ENCODE measurements at regions not wholly inside any gene's neighbourhood (a gene's known extent, or its start where the extent isn't known, plus 50 kb on each side); places are given as distances from the start of the nearest gene placed in this dataset.
"Not testable (repeated sequence)": the region's sequence is repeated elsewhere in the genome, so short reads cannot be mapped to it uniquely, and the experiment has no call there.

DNA sequence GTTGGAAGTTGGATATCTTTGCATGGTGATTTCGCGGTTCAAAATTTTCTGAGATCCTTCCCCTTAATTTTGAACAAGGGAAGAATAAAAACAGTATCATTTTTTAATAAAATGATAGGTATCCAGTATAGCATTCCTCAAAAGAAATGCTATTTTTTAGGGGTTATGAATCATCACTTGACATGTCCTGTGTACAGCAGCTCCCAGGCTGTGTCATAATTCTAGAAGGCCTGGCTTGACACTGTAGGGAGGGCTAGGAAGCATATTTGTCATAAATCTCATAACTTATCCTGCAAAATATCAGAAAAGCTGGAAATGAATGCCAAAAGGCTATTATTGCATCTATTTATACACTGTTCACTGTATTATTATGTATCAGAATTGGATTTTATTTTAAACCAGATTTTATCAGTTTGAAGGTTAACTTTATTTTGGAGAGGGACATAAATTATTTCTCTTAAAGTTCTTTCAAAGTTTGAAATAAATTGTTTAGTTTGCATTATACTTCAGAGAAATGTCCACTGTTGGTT is 539.1 kb upstream of the ROBO2 start:
- intact Hi-C loops (cut with micrococcal nuclease), result no loop called here
- Mint-ChIP-seq H3K36me3 (ENCODE audit: low read depth) (no peaks in the 10 kb centered on the region), H3K9me3 (peaks cover 5% of the 10 kb centered on the region), H3K27ac (no peak overlapping the region), H3K4me3 (no peak overlapping the region), H3K27me3 (ENCODE audit: low read depth) (no peaks in the 10 kb centered on the region), H3K4me1 (ENCODE audit: low read depth) (no peaks in the 10 kb centered on the region)
- DNase-seq, result no peak
- CTCF ChIA-PET, result no interaction called here

DNA sequence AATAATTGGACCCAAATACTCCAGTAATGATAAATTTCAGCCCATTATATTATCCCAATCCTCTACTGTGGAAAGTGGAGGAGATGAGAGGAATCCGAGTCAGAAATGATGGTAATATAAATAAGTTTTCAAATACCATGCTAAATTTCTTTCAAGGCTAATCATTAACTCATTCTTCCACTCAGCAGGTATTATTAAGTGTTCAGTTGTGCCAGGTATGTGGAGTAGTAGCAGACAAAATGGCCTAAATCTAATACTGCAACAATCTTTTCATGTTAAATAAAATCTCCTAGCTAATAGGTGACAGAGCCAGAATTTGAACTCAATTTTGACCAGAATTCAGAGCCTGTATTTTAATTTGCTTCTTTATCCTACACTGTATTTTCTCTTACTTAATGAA is 538.6 kb upstream of the ROBO2 start:
- no peaks in the 10 kb centered on the region for H3K27me3 Mint-ChIP-seq (ENCODE audit: low read depth)
- H3K4me1 Mint-ChIP-seq (ENCODE audit: low read depth), result no peaks in the 10 kb centered on the region
- CTCF ChIA-PET, result no interaction called here
- peaks cover 5% of the 10 kb centered on the region for H3K9me3 Mint-ChIP-seq
- H3K27ac Mint-ChIP-seq, result no peak overlapping the region
- no peaks in the 10 kb centered on the region for H3K36me3 Mint-ChIP-seq (ENCODE audit: low read depth)
- intact Hi-C loops (cut with micrococcal nuclease), result no loop called here
- no peak overlapping the region for H3K4me3 Mint-ChIP-seq
- no peak for DNase-seq

DNA sequence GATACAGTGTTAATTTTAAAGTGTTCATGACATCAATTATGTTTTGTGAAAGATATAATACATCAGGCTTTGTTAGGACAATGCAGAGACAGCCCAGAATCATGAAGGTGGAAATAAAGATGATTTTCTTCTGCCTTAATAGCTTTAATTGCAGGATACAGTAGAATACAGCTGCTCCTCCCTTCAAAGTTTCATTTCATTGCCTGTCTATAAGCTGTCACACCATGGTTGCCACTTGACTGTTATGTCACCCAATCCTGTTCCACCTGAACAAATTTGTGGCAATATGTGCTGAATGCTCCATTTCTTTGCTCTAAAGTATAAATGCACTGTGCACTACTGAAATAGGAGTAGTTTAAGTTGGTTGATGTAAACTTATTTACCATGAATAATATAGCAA is 537.8 kb upstream of the ROBO2 start:
- Mint-ChIP-seq H3K4me3 (no peak overlapping the region), H3K9me3 (peaks cover 5% of the 10 kb centered on the region), H3K4me1 (ENCODE audit: low read depth) (no peaks in the 10 kb centered on the region), H3K27ac (no peak overlapping the region), H3K27me3 (ENCODE audit: low read depth) (no peaks in the 10 kb centered on the region), H3K36me3 (ENCODE audit: low read depth) (no peaks in the 10 kb centered on the region)
- intact Hi-C loops (cut with micrococcal nuclease), result no loop called here
- DNase-seq, result no peak
- CTCF ChIA-PET, result interaction anchor here (0.6 kb wide), 1 partner anchor 68 kb away, joined by 3 read pairs; no protein-coding TSS in a partner anchor

DNA sequence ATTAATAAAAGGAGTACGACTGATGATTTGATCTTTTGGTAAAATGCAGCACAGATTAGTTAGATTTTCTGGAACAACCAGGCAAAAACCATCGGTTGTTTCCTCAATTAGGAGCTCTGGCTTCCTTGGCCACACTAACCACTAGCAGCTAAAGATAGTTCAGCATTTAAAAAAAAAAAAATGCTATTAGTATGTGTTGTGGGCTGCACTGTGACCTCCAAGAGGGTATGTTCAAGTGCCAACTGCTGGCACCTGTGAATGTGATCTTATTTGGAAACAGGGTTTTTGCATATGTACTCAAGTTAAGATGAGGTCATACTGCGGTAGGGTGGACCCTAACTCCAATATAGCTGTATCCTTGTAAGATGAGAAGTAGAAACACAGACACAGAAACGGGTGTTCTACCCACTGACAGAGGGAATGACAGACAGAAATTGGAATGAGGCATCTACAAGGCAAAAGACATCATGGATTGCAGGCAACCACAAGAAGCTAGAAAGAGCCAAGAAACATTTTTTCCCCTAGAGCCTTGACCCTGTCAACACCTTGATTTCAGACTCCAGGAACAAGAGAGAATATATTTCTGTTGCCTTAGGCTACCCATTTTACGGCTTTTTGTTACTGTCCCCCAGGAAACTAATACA is 534.6 kb upstream of the ROBO2 start:
- no peak for DNase-seq
- Mint-ChIP-seq H3K9me3 (peaks cover 6% of the 10 kb centered on the region), H3K27me3 (ENCODE audit: low read depth) (no peaks in the 10 kb centered on the region), H3K4me1 (ENCODE audit: low read depth) (no peaks in the 10 kb centered on the region), H3K4me3 (no peak overlapping the region), H3K36me3 (ENCODE audit: low read depth) (no peaks in the 10 kb centered on the region), H3K27ac (no peak overlapping the region)
- intact Hi-C loops (cut with micrococcal nuclease), result no loop called here
- CTCF ChIA-PET, result no interaction called here

DNA sequence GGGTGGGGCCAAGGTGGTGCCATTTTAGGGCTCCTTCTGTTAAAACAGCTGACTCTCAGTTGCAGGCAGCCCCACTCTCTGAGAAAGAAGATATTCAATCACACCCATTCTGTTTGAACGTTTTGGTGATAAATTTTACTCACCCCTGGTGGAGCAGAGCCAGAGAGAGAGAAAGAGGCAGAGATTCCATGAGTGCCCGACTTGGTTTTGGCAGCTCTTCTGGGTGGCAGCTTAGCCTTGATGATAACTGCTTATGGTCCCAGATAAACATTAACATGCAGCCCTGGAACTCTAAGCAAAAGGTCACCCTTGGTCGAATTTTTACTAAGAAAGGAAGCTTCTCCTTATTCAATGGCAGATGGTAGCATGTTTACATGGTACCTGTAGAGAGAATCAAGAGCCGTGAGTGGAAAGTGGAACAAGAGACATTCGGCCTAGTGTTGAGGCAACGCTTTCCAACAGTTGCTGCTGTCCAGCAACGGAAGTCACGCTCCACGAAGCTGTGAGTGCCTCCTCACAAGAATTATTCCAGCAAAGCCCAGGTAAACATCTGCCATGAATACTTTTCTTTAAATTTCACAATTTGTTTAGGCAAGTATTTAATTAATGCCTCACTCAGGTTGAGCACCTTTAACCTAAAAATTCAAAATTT is 530.6 kb upstream of the ROBO2 start:
- Mint-ChIP-seq H3K9me3 (peaks cover 6% of the 10 kb centered on the region), H3K27me3 (ENCODE audit: low read depth) (no peaks in the 10 kb centered on the region), H3K27ac (no peak overlapping the region), H3K4me1 (ENCODE audit: low read depth) (no peaks in the 10 kb centered on the region), H3K36me3 (ENCODE audit: low read depth) (no peaks in the 10 kb centered on the region), H3K4me3 (no peak overlapping the region)
- intact Hi-C loops (cut with micrococcal nuclease), result no loop called here
- CTCF ChIA-PET, result no interaction called here
- DNase-seq, result no peak

DNA sequence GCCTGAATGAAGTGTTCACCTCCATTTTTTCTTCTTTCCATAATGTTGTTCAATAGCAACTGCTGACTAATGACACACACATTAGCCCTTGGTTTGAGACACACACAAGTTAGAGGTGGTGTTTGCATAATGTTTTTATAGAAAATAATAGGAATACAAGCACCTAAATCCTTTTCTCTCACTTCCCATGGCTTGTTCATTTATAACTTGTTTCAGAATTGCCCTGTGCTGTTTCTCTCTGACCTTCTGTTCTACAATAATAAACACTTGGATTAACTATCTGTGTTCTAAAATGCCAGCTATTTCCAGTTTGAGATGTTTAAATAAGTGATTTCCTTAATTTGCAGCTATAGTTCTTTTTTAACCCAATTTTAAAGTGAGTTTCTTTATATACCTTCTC is 525.1 kb upstream of the ROBO2 start:
- Mint-ChIP-seq H3K4me1 (ENCODE audit: low read depth) (no peaks in the 10 kb centered on the region), H3K4me3 (no peak overlapping the region), H3K27ac (no peak overlapping the region), H3K9me3 (peaks cover 2% of the 10 kb centered on the region), H3K27me3 (ENCODE audit: low read depth) (no peaks in the 10 kb centered on the region), H3K36me3 (ENCODE audit: low read depth) (no peaks in the 10 kb centered on the region)
- intact Hi-C loops (cut with micrococcal nuclease), result no loop called here
- DNase-seq, result no peak
- CTCF ChIA-PET, result no interaction called here

DNA sequence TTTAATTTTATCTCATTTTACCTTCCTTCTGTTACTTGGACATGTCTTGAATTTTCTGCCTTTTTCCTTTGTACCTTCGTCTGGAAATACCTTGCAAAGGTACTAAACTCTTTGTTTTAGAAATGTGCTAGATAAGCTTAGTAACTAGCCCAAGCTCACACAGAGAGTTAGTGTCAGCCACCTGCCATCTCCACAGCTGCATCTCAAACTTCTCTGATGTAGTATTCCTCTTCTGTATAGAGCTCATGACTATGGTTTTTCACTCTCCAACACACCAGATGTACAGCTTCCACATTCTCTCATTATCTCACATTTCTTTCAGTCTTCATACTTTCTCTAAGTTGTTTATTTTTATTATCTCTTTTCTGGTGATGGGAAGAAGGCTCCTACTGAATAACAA is 516.6 kb upstream of the ROBO2 start:
- intact Hi-C loops (cut with micrococcal nuclease), result no loop called here
- no peak overlapping the region for H3K4me3 Mint-ChIP-seq
- DNase-seq, result no peak
- H3K27ac Mint-ChIP-seq, result no peak overlapping the region
- H3K9me3 Mint-ChIP-seq, result peaks cover 3% of the 10 kb centered on the region
- CTCF ChIA-PET, result no interaction called here
- no peaks in the 10 kb centered on the region for H3K36me3 Mint-ChIP-seq (ENCODE audit: low read depth)
- H3K4me1 Mint-ChIP-seq (ENCODE audit: low read depth), result no peaks in the 10 kb centered on the region
- H3K27me3 Mint-ChIP-seq (ENCODE audit: low read depth), result no peaks in the 10 kb centered on the region

DNA sequence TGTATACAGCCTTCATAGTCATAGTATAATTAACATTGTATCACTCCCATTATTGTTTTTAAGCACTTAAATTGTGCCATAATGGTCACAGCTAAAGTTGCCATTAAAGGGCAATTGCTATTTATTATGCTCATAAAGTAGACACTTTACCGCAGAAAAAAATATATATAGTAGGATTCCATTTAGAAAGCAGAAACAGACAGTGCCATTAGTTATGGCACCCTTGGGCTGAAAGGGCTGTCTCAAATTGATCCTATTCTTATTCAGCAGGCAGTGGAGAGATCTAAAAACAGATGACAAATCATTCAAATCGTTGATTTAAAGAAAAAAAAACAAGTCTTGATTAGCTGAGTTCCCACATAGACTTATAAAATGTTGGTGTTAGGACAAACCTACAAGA is 514.2 kb upstream of the ROBO2 start:
- H3K27ac Mint-ChIP-seq, result no peak overlapping the region
- no peaks in the 10 kb centered on the region for H3K36me3 Mint-ChIP-seq (ENCODE audit: low read depth)
- no peak for DNase-seq
- H3K27me3 Mint-ChIP-seq (ENCODE audit: low read depth), result no peaks in the 10 kb centered on the region
- peaks cover 3% of the 10 kb centered on the region for H3K9me3 Mint-ChIP-seq
- no peak overlapping the region for H3K4me3 Mint-ChIP-seq
- intact Hi-C loops (cut with micrococcal nuclease), result no loop called here
- CTCF ChIA-PET, result no interaction called here
- H3K4me1 Mint-ChIP-seq (ENCODE audit: low read depth), result no peaks in the 10 kb centered on the region

DNA sequence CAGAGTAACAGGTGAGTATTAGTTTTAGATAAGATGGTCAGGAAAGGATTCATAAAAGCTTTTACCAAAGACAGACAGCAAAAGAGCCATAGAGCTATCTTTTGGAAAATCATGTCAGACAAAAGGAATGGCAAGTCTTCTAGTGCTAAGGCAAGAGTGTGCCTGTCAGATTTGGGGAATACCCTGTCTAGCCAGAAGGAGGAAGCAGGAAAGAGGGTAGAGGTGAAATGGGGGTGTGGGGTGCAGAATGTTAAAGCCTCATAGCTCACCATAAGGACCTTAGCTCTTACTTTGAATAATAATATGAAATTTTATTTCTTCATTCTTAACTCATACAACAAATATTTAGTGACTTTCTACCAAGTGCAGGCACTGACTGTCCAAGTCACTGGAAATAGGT is 512.1 kb upstream of the ROBO2 start:
- DNase-seq, result no peak
- Mint-ChIP-seq H3K27ac (no peak overlapping the region), H3K36me3 (ENCODE audit: low read depth) (no peaks in the 10 kb centered on the region), H3K4me1 (ENCODE audit: low read depth) (no peaks in the 10 kb centered on the region), H3K9me3 (peaks cover 4% of the 10 kb centered on the region), H3K27me3 (ENCODE audit: low read depth) (no peaks in the 10 kb centered on the region), H3K4me3 (no peak overlapping the region)
- intact Hi-C loops (cut with micrococcal nuclease), result no loop called here
- CTCF ChIA-PET, result no interaction called here

DNA sequence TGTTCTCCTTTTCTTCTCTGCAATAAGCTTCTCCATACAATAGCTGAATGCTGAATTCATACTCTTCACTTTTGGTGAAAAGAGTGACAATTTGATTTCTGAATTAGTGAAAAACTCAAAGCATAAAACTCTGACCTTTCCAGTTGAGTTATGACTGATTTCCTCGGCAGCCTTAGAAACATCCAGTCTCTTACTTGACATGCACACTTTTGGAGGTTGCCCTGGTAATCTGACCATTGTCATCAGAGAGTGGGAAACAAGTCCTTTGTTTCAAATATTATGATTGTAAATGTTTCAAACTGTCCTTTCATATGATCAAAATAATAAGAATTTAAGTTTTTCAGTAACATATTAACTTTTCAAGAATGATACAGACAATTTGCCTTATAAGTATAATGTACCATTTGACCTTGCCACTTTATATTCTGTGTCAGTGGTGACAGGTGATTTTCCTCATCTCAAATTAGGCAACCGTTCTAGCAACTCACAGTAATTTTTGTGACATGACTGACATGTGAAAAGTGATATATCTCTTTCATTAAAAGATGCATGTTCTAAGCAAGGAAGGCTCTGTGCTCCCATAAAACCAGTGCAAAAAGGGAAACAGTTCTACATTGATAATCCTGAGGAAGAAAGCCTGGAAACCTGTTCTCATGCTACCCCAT is 507.6 kb upstream of the ROBO2 start:
- intact Hi-C loops (cut with micrococcal nuclease), result no loop called here
- no peak for DNase-seq
- no peak overlapping the region for H3K27ac Mint-ChIP-seq
- no peak overlapping the region for H3K4me3 Mint-ChIP-seq
- H3K27me3 Mint-ChIP-seq (ENCODE audit: low read depth), result no peaks in the 10 kb centered on the region
- H3K9me3 Mint-ChIP-seq, result peaks cover 12% of the 10 kb centered on the region
- CTCF ChIA-PET, result no interaction called here
- H3K36me3 Mint-ChIP-seq (ENCODE audit: low read depth), result no peaks in the 10 kb centered on the region
- H3K4me1 Mint-ChIP-seq (ENCODE audit: low read depth), result no peaks in the 10 kb centered on the region

DNA sequence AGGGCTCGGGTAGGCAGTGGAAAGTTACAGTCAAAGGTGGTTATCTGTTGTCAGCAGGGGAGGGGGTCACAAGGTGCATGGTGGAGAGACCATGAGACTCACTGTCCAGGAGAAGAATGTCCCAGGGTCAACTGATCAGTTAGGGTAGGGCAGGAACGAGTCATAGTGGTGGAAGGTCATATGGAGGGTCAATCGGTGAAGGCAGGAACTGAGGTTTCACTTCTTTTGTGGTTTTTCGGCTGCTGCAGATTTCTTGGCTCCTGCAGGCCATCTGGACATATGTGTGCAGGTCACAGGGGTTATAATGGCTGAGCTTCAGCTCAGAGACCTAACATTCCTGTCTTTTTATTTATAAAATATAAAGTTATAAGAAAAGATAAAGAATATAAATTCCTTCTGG is 506.2 kb upstream of the ROBO2 start:
- DNase-seq; H3K27me3 Mint-ChIP-seq (ENCODE audit: low read depth); H3K36me3 Mint-ChIP-seq (ENCODE audit: low read depth); H3K4me3 Mint-ChIP-seq; H3K27ac Mint-ChIP-seq; intact Hi-C loops (cut with micrococcal nuclease); H3K4me1 Mint-ChIP-seq (ENCODE audit: low read depth); CTCF ChIA-PET: not testable (repeated sequence)
- H3K9me3 Mint-ChIP-seq, result peaks cover 14% of the 10 kb centered on the region

DNA sequence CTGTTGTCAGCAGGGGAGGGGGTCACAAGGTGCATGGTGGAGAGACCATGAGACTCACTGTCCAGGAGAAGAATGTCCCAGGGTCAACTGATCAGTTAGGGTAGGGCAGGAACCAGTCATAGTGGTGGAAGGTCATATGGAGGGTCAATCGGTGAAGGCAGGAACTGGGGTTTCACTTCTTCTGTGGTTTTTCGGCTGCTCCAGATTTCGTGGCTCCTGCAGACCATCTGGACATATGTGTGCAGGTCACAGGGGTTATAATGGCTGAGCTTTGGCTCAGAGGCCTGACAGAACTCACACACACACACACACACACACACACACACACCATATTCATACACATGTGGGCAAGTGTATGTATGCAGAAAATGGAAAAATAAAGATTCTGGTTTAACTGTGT is 502.0 kb upstream of the ROBO2 start:
- CTCF ChIA-PET; H3K4me3 Mint-ChIP-seq; DNase-seq; intact Hi-C loops (cut with micrococcal nuclease); H3K36me3 Mint-ChIP-seq (ENCODE audit: low read depth); H3K4me1 Mint-ChIP-seq (ENCODE audit: low read depth); H3K27ac Mint-ChIP-seq; H3K27me3 Mint-ChIP-seq (ENCODE audit: low read depth): not testable (repeated sequence)
- peaks cover 18% of the 10 kb centered on the region for H3K9me3 Mint-ChIP-seq

DNA sequence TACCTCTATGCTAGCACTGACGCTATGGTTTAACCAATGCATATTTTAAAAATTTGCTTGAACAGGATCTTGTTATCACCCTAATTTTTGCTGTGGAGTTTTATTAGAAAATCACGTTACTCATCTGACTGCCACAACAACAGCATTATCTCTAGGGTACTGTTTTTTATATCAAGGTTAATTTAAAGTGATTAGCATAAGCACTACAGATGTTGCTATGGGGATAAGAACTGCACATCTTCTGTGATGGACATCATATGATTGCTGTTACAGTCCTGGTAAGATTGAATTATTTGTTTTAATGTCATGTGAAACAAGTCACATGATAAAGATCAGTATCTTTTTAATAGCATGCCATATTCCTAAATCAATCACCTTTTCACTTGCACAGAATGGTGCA is 492.2 kb upstream of the ROBO2 start:
- Mint-ChIP-seq H3K36me3 (ENCODE audit: low read depth) (no peaks in the 10 kb centered on the region), H3K9me3 (peaks cover 6% of the 10 kb centered on the region), H3K4me3 (no peak overlapping the region), H3K27ac (no peak overlapping the region), H3K4me1 (ENCODE audit: low read depth) (no peaks in the 10 kb centered on the region), H3K27me3 (ENCODE audit: low read depth) (no peaks in the 10 kb centered on the region)
- intact Hi-C loops (cut with micrococcal nuclease), result no loop called here
- CTCF ChIA-PET, result interaction anchor here (0.5 kb wide), 1 partner anchor 270 kb away, joined by 4 read pairs; no protein-coding TSS in a partner anchor
- no peak for DNase-seq

Data from activated naive CD4-positive, alpha-beta T cell treated with anti-CD3 and anti-CD28 coated beads for 36 hours (primary cell).